HUES6 (cell line): ENCODE measurements at regions not wholly inside any gene's neighbourhood (a gene's known extent, or its start where the extent isn't known, plus 50 kb on each side); places are given as distances from the start of the nearest gene placed in this dataset.

Experiments used
- H3K27ac ChIP-seq: 2 replicates; pipeline ENCODE4 v1.7.0; 2013; ENCODE audit warnings: low read depth, mild to moderate bottlenecking, low read length, inconsistent platforms
- H3K27me3 ChIP-seq: 2 replicates; pipeline ENCODE4 v1.6.1; 2013; ENCODE audit warnings: low read length; ENCODE audit not compliant: control insufficient read depth, insufficient read depth
- H3K36me3 ChIP-seq: 2 replicates; pipeline ENCODE4 v1.6.1; 2013; ENCODE audit warnings: low read length; ENCODE audit not compliant: control insufficient read depth, insufficient read depth
- H3K4me1 ChIP-seq: 2 replicates; pipeline ENCODE4 v1.6.1; 2013; ENCODE audit warnings: low read length; ENCODE audit not compliant: control insufficient read depth, insufficient read depth
- H3K4me3 ChIP-seq: 2 replicates; pipeline ENCODE4 v1.5.1; 2013; ENCODE audit warnings: low read depth, low read length
- H3K9ac ChIP-seq: one replicate; pipeline ENCODE4 v1.6.1; 2013; ENCODE audit warnings: mild to moderate bottlenecking, low read length
- H3K9me3 ChIP-seq: 2 replicates; pipeline ENCODE4 v1.6.1; 2013; ENCODE audit warnings: low read depth, low read length; ENCODE audit not compliant: control insufficient read depth, insufficient read depth

GRCh38 chr2:173669271-173669853 lies 295.8 kb downstream of the SP3 start:
- Histone ChIP-seq H3K36me3 (no peaks in the 10 kb centered on the region), H3K9me3 (0 out of 2 replicates have a peak, but pooled peaks cover 4% of the 10 kb centered on the region), H3K4me1 (no peaks in the 10 kb centered on the region; the same call in 1 of the 2 replicates), H3K27me3 (no peaks in the 10 kb centered on the region), H3K27ac (no peak overlapping the region), H3K4me3 (no peak overlapping the region), H3K9ac (no peak overlapping the region)

GRCh38 chr2:173669888-173670287 lies 295.3 kb downstream of the SP3 start:
- H3K27me3 ChIP-seq: no peaks in the 10 kb centered on the region
- H3K9me3 ChIP-seq: 0 out of 2 replicates have a peak, but pooled peaks cover 4% of the 10 kb centered on the region
- H3K27ac ChIP-seq: no peak overlapping the region
- no peaks in the 10 kb centered on the region for H3K36me3 ChIP-seq
- no peak overlapping the region for H3K9ac ChIP-seq
- no peak overlapping the region for H3K4me3 ChIP-seq
- no peaks in the 10 kb centered on the region; the same call in 1 of the 2 replicates for H3K4me1 ChIP-seq

- Histone ChIP-seq H3K27me3 (no peaks in the 10 kb centered on the region), H3K4me1 (no peaks in the 10 kb centered on the region), H3K9me3 (0 out of 2 replicates have a peak, but pooled peaks cover 4% of the 10 kb centered on the region), H3K4me3 (no peak overlapping the region), H3K27ac (no peak overlapping the region), H3K9ac (no peak overlapping the region), H3K36me3 (no peaks in the 10 kb centered on the region)
Measured at GRCh38 chr2:173672573-173673340, 292.4 kb downstream of the SP3 start.

- H3K4me1 ChIP-seq: no peaks in the 10 kb centered on the region
- no peaks in the 10 kb centered on the region for H3K27me3 ChIP-seq
- H3K36me3 ChIP-seq: no peaks in the 10 kb centered on the region
- H3K9ac ChIP-seq: no peak overlapping the region
- H3K9me3 ChIP-seq: 0 out of 2 replicates have a peak, but pooled peaks cover 4% of the 10 kb centered on the region
- no peak overlapping the region for H3K27ac ChIP-seq
- no peak overlapping the region for H3K4me3 ChIP-seq
Measured at GRCh38 chr2:173673640-173674039, 291.5 kb downstream of the SP3 start.

- Histone ChIP-seq H3K4me1 (no peaks in the 10 kb centered on the region), H3K9me3 (peaks cover 8% of the 10 kb centered on the region; the same call in 1 of the 2 replicates), H3K27ac (no peak overlapping the region), H3K36me3 (no peaks in the 10 kb centered on the region), H3K4me3 (no peak overlapping the region), H3K9ac (no peak overlapping the region), H3K27me3 (no peaks in the 10 kb centered on the region)
Measured at GRCh38 chr2:173676647-173677046, 288.5 kb downstream of the SP3 start.

- Histone ChIP-seq H3K9me3 (peaks cover 8% of the 10 kb centered on the region; the same call in 1 of the 2 replicates), H3K9ac (no peak overlapping the region), H3K27ac (no peak overlapping the region), H3K27me3 (no peaks in the 10 kb centered on the region), H3K4me3 (no peak overlapping the region), H3K4me1 (no peaks in the 10 kb centered on the region), H3K36me3 (no peaks in the 10 kb centered on the region)
Measured at GRCh38 chr2:173678186-173678585, 287.0 kb downstream of the SP3 start.

- no peaks in the 10 kb centered on the region for H3K4me1 ChIP-seq
- no peak overlapping the region for H3K4me3 ChIP-seq
- H3K27me3 ChIP-seq: no peaks in the 10 kb centered on the region
- H3K27ac ChIP-seq: no peak overlapping the region
- H3K9me3 ChIP-seq: peaks cover 4% of the 10 kb centered on the region; the same call in 1 of the 2 replicates
- no peaks in the 10 kb centered on the region for H3K36me3 ChIP-seq
- no peak overlapping the region for H3K9ac ChIP-seq
Measured at GRCh38 chr2:173680574-173680973, 284.6 kb downstream of the SP3 start.

GRCh38 chr2:173681881-173682650 lies 283.1 kb downstream of the SP3 start:
- H3K4me3 ChIP-seq: no peak overlapping the region
- H3K27ac ChIP-seq: no peak overlapping the region
- no peaks in the 10 kb centered on the region for H3K36me3 ChIP-seq
- no peaks in the 10 kb centered on the region for H3K4me1 ChIP-seq
- H3K9ac ChIP-seq: no peak overlapping the region
- peaks cover 4% of the 10 kb centered on the region; the same call in 1 of the 2 replicates for H3K9me3 ChIP-seq
- H3K27me3 ChIP-seq: no peaks in the 10 kb centered on the region

- peaks cover 4% of the 10 kb centered on the region; the same call in 1 of the 2 replicates for H3K9me3 ChIP-seq
Measured at GRCh38 chr2:173684896-173685459, 280.2 kb downstream of the SP3 start.

GRCh38 chr2:173690349-173690748 lies 274.8 kb downstream of the SP3 start:
- no peak overlapping the region for H3K4me3 ChIP-seq

More at GRCh38 chr2:173684896-173685459, 280.2 kb downstream of the SP3 start:
- H3K4me1 ChIP-seq: no peaks in the 10 kb centered on the region
- no peaks in the 10 kb centered on the region for H3K27me3 ChIP-seq
- H3K36me3 ChIP-seq: no peaks in the 10 kb centered on the region
- H3K4me3 ChIP-seq: no peak overlapping the region
- H3K9ac ChIP-seq: no peak overlapping the region
- H3K27ac ChIP-seq: no peak overlapping the region

More at GRCh38 chr2:173690349-173690748, 274.8 kb downstream of the SP3 start:
- no peaks in the 10 kb centered on the region for H3K27me3 ChIP-seq
- 0 out of 2 replicates have a peak, but pooled peaks cover 2% of the 10 kb centered on the region for H3K9me3 ChIP-seq
- H3K36me3 ChIP-seq: no peaks in the 10 kb centered on the region
- H3K27ac ChIP-seq: no peak overlapping the region
- no peak overlapping the region for H3K9ac ChIP-seq
- H3K4me1 ChIP-seq: no peaks in the 10 kb centered on the region
